BE2C (cell line): ENCODE measurements at regions not wholly inside any gene's neighbourhood (a gene's known extent, or its start where the extent isn't known, plus 50 kb on each side); places are given as distances from the start of the nearest gene placed in this dataset.

Experiments
- DNase-seq: peaks from one replicate; pipeline ENCODE4 v3.0.0-alpha.2; 2020
- H3K27me3 ChIP-seq: fragments of 250-450 bp; sonication (Bioruptor Pico); 2 replicates; pipeline ENCODE4 v1.5.1; 2020; ENCODE audit warnings: mild to moderate bottlenecking
- H3K36me3 ChIP-seq: fragments of 250-450 bp; sonication (Bioruptor Pico); 2 replicates; pipeline ENCODE4 v1.5.1; 2020; ENCODE audit warnings: mild to moderate bottlenecking
- H3K4me1 ChIP-seq: fragments of 250-450 bp; sonication (Bioruptor Pico); 2 replicates; pipeline ENCODE4 v1.5.1; 2020
- H3K4me3 ChIP-seq: 2 replicates; pipeline ENCODE4 v1.5.1; 2011; ENCODE audit warnings: low read depth, low read length
- H3K9me3 ChIP-seq: fragments of 250-450 bp; sonication (Bioruptor Pico); 2 replicates; pipeline ENCODE4 v1.5.1; 2020
- CTCF ChIP-seq: IDR thresholded peaks from 2 replicates; pipeline ENCODE4 v1.5.1; 2012; ENCODE audit warnings: mild to moderate bottlenecking, low read depth, low read length

DNA sequence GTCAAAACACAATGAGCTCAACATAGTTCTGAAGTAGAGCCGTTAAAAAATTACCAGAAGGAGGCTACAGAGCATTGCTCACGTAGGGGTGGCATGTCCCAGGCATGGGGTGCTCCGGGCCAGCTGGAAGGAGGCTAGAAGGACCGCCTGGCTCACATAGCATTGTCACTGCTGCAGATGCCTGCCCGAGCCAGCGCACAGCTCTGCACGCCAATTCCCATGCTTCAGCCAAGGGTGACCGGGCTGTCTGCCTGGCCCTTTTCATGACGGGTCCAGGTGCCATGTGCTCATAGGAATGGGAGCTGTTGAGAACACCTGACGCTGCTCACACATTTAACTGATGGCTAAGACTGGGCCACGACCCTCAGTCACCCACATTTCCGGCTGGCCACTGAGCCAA, 228.9 kb upstream of the FOXF1 start:
- no peak for TF ChIP-seq CTCF
- Histone ChIP-seq H3K9me3 (no peaks in the 10 kb centered on the region), H3K4me3 (no peak overlapping the region), H3K36me3 (no peaks in the 10 kb centered on the region), H3K4me1 (no peaks in the 10 kb centered on the region), H3K27me3 (peaks cover 57% of the 10 kb centered on the region)
- DNase-seq = no peak

GRCh38 chr16:86283944-86284343, 226.4 kb upstream of the FOXF1 start:
- TF ChIP-seq CTCF = no peak
- Histone ChIP-seq H3K9me3 (no peaks in the 10 kb centered on the region), H3K4me3 (no peak overlapping the region), H3K4me1 (no peaks in the 10 kb centered on the region), H3K36me3 (no peaks in the 10 kb centered on the region), H3K27me3 (peaks cover 77% of the 10 kb centered on the region)
- no peak for DNase-seq

- H3K27me3 ChIP-seq = peaks cover 87% of the 10 kb centered on the region
- DNase-seq = no peak
- H3K36me3 ChIP-seq = no peaks in the 10 kb centered on the region
- no peak for TF ChIP-seq CTCF
- no peaks in the 10 kb centered on the region for H3K9me3 ChIP-seq
- H3K4me1 ChIP-seq = no peaks in the 10 kb centered on the region
- no peak overlapping the region for H3K4me3 ChIP-seq
Observed at GRCh38 chr16:86285421-86285820, 224.9 kb upstream of the FOXF1 start.

DNA sequence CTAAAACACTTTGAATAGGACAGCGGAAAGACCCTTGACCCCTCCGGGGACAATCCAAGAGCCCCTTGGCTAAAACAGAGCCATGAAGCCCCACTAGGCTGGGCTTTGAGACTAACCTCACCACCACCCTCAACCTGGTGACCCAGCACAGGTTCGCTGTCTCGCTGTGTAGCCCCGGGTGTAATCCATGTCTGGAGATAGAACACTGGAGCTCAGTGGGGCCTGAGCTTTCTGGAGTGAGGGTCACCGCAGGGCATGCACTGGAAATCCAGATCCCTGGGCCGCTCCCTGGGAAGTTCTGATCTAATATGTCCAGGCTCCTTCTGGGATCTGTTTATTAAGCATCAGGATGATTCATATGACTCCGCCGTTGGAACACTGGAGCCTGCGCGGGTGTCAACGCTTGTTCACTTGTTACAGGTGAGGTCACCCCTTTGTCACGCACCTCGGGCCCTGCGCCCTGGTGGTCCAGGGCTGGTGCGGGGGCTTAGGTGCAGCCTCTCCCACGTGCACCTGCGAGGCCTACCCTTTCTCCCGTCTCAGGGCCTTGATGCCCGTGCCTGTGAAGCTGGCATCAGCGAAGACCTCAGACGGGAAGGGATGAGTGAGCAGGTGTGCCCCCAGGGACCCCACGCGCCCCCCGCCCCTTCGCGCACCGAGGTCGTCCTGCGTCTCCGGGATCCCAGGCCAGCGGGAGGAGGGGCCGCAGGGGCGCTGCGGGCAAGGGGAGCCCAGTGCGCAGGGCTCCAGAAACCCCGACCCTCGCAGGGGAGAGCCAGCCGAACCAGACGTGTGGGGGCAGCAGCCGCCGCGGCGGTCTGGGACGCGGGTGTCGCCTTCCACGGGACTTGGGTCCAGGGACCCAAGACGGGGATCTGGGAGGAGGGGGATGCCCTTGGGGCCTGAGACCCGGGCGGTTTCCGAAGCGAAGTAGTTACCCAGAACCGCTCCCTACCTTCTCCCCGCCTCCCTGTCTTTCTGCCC, 224.1 kb upstream of the FOXF1 start:
- H3K4me1 ChIP-seq = no peaks in the 10 kb centered on the region
- H3K27me3 ChIP-seq = peaks cover 93% of the 10 kb centered on the region
- H3K9me3 ChIP-seq = no peaks in the 10 kb centered on the region
- H3K36me3 ChIP-seq = no peaks in the 10 kb centered on the region
- TF ChIP-seq CTCF = no peak
- no peak for DNase-seq
- no peak overlapping the region for H3K4me3 ChIP-seq

- Histone ChIP-seq H3K4me3 (no peak overlapping the region), H3K9me3 (no peaks in the 10 kb centered on the region), H3K36me3 (no peaks in the 10 kb centered on the region), H3K4me1 (no peaks in the 10 kb centered on the region), H3K27me3 (peaks cover 93% of the 10 kb centered on the region)
- no peak for DNase-seq
- TF ChIP-seq CTCF = no peak
Observed at GRCh38 chr16:86286991-86287663, 223.2 kb upstream of the FOXF1 start.
